ENCODE measurements at regions not wholly inside any gene's neighbourhood (a gene's known extent, or its start where the extent isn't known, plus 50 kb on each side); places are given as distances from the start of the nearest gene placed in this dataset.

DNA sequence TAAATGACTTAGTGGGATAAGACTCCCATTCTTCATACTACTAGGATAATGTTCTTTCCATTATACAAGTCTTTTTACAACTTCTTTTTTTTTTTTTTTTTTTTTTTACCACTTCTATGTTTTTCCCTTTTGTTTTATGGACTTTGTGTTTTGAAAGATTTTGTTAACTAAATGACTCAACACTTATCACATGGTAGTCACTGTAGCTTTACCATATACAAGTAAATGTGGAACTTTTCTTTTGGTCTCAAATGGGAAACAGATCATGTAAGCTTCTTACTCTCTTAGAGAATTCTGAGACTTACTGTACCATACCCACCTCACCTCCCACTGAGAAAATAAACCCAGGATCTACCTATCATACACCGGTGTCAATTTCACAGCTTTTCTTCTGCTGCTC lies 590.3 kb upstream of the CDH2 start:
- DNase-seq (ENCODE audit: low spot score): no peak
- H3K79me2 ChIP-seq (ENCODE audit: low read depth): no peaks in the 10 kb centered on the region
- no peaks in the 10 kb centered on the region for H3K27me3 ChIP-seq
- no peak overlapping the region for H3K27ac ChIP-seq
- TF ChIP-seq, protein P1, sequence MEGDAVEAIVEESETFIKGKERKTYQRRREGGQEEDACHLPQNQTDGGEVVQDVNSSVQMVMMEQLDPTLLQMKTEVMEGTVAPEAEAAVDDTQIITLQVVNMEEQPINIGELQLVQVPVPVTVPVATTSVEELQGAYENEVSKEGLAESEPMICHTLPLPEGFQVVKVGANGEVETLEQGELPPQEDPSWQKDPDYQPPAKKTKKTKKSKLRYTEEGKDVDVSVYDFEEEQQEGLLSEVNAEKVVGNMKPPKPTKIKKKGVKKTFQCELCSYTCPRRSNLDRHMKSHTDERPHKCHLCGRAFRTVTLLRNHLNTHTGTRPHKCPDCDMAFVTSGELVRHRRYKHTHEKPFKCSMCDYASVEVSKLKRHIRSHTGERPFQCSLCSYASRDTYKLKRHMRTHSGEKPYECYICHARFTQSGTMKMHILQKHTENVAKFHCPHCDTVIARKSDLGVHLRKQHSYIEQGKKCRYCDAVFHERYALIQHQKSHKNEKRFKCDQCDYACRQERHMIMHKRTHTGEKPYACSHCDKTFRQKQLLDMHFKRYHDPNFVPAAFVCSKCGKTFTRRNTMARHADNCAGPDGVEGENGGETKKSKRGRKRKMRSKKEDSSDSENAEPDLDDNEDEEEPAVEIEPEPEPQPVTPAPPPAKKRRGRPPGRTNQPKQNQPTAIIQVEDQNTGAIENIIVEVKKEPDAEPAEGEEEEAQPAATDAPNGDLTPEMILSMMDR (IDR thresholded peaks at IDR 0.05): no peak
- TF ChIP-seq EZH2phosphoT487 (IDR thresholded peaks at IDR 0.05) (no peak), EZH2 (IDR thresholded peaks at IDR 0.05) (no peak)
- H3K4me3 ChIP-seq: no peak overlapping the region
- no peak overlapping the region for H3K4me2 ChIP-seq
- peaks cover 8% of the 10 kb centered on the region for H3K4me1 Mint-ChIP-seq
- no peak overlapping the region for H2AFZ ChIP-seq (replicated peaks)
- H3K9me3 Mint-ChIP-seq: no peaks in the 10 kb centered on the region
- H3K4me1 ChIP-seq: no peaks in the 10 kb centered on the region
- peaks cover 2% of the 10 kb centered on the region for H3K27me3 Mint-ChIP-seq (ENCODE audit: insufficient read depth, low read depth)
- H4K20me1 ChIP-seq (ENCODE audit: low read depth): no peaks in the 10 kb centered on the region
- no peak overlapping the region for H3K4me3 Mint-ChIP-seq
- no peak overlapping the region for H3K9ac ChIP-seq
- no peaks in the 10 kb centered on the region for H3K36me3 ChIP-seq
- H3K9me3 ChIP-seq (ENCODE audit: low read depth): no peaks in the 10 kb centered on the region
- H3K27ac Mint-ChIP-seq: no peak overlapping the region
- H3K36me3 Mint-ChIP-seq: no peaks in the 10 kb centered on the region
- no peaks in the 10 kb centered on the region for H3F3A ChIP-seq (ENCODE audit: low read depth)

DNA sequence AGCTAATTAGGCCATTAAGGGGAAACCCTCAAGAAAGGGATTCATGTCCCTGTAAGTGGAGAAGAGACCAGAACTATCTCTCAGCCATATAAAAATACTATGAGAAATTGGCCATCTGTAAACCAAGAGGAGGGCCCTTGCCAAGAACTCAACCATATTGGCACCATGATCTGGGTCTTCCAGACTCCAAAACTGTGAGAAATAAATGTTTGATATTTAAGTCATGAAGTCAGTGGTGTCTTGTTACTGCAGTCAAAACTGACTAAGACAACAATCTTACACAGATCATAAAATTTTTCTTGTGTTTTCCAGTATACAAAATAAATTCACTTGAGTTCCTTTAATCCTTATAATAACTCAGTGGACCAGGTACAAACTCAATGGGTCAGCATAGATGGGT lies 589.8 kb upstream of the CDH2 start:
- TF ChIP-seq EZH2phosphoT487 (IDR thresholded peaks at IDR 0.05): no peak
- TF ChIP-seq, protein P1 (IDR thresholded peaks at IDR 0.05): no peak
- no peak for TF ChIP-seq EZH2 (IDR thresholded peaks at IDR 0.05)
- H3K36me3 Mint-ChIP-seq: no peaks in the 10 kb centered on the region
- H4K20me1 ChIP-seq (ENCODE audit: low read depth): no peaks in the 10 kb centered on the region
- no peak overlapping the region for H3K9ac ChIP-seq
- H3K4me3 Mint-ChIP-seq: no peak overlapping the region
- no peak overlapping the region for H3K4me3 ChIP-seq
- H3K4me1 ChIP-seq: no peaks in the 10 kb centered on the region
- DNase-seq (ENCODE audit: low spot score): no peak
- H3K36me3 ChIP-seq: no peaks in the 10 kb centered on the region
- H3K27me3 ChIP-seq: no peaks in the 10 kb centered on the region
- no peak overlapping the region for H3K27ac ChIP-seq
- H3K27ac Mint-ChIP-seq: no peak overlapping the region
- H2AFZ ChIP-seq (replicated peaks): no peak overlapping the region
- H3K9me3 Mint-ChIP-seq: no peaks in the 10 kb centered on the region
- no peaks in the 10 kb centered on the region for H3K9me3 ChIP-seq (ENCODE audit: low read depth)
- H3K4me1 Mint-ChIP-seq: peaks cover 12% of the 10 kb centered on the region
- H3F3A ChIP-seq (ENCODE audit: low read depth): no peaks in the 10 kb centered on the region
- peaks cover 2% of the 10 kb centered on the region for H3K27me3 Mint-ChIP-seq (ENCODE audit: insufficient read depth, low read depth)
- H3K4me2 ChIP-seq: no peak overlapping the region
- no peaks in the 10 kb centered on the region for H3K79me2 ChIP-seq (ENCODE audit: low read depth)

DNA sequence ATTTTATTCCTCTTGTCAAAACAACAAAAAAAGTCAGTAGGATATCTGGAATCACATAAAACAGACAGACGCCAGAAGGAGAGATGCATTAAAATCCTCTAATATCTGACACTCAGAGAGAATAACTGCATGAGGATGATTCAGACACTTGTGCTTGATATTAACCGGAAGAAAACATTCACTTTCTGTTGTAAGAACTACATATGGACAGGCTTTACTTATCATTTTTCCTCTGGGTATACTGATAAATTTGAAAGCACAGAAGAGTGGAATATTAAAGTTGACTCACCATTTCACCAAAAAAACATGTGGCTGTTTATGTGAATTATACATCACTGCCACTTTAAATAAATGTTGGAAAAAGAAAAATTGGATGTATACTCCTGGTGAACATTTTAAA lies 589.1 kb upstream of the CDH2 start:
- Mint-ChIP-seq H3K27me3 (ENCODE audit: insufficient read depth, low read depth) (peaks cover 2% of the 10 kb centered on the region), H3K9me3 (no peaks in the 10 kb centered on the region), H3K36me3 (no peaks in the 10 kb centered on the region), H3K4me1 (peaks cover 13% of the 10 kb centered on the region), H3K4me3 (no peak overlapping the region), H3K27ac (no peak overlapping the region)
- no peak overlapping the region for H3K9ac ChIP-seq
- H2AFZ ChIP-seq (replicated peaks): no peak overlapping the region
- no peaks in the 10 kb centered on the region for H3K79me2 ChIP-seq (ENCODE audit: low read depth)
- H3K27me3 ChIP-seq: no peaks in the 10 kb centered on the region
- H3K4me2 ChIP-seq: no peak overlapping the region
- no peaks in the 10 kb centered on the region for H3K4me1 ChIP-seq
- DNase-seq (ENCODE audit: low spot score): no peak
- H4K20me1 ChIP-seq (ENCODE audit: low read depth): no peaks in the 10 kb centered on the region
- no peaks in the 10 kb centered on the region for H3K9me3 ChIP-seq (ENCODE audit: low read depth)
- H3K36me3 ChIP-seq: no peaks in the 10 kb centered on the region
- H3K27ac ChIP-seq: no peak overlapping the region
- no peaks in the 10 kb centered on the region for H3F3A ChIP-seq (ENCODE audit: low read depth)
- TF ChIP-seq EZH2phosphoT487 (IDR thresholded peaks at IDR 0.05): no peak
- TF ChIP-seq, protein P1 (IDR thresholded peaks at IDR 0.05): no peak
- TF ChIP-seq EZH2 (IDR thresholded peaks at IDR 0.05): no peak
- no peak overlapping the region for H3K4me3 ChIP-seq
